GM21526 (cell line): ENCODE measurements at regions not wholly inside any gene's neighbourhood (a gene's known extent, or its start where the extent isn't known, plus 50 kb on each side); places are given as distances from the start of the nearest gene placed in this dataset.

Experiments used
- ATAC-seq: cut with Tn5 transposase; IDR thresholded peaks from one replicate; pipeline ENCODE4 v1.9.1; 2021; ENCODE audit warnings: moderate library complexity; ENCODE audit not compliant: unreplicated experiment, low FRiP score

DNA sequence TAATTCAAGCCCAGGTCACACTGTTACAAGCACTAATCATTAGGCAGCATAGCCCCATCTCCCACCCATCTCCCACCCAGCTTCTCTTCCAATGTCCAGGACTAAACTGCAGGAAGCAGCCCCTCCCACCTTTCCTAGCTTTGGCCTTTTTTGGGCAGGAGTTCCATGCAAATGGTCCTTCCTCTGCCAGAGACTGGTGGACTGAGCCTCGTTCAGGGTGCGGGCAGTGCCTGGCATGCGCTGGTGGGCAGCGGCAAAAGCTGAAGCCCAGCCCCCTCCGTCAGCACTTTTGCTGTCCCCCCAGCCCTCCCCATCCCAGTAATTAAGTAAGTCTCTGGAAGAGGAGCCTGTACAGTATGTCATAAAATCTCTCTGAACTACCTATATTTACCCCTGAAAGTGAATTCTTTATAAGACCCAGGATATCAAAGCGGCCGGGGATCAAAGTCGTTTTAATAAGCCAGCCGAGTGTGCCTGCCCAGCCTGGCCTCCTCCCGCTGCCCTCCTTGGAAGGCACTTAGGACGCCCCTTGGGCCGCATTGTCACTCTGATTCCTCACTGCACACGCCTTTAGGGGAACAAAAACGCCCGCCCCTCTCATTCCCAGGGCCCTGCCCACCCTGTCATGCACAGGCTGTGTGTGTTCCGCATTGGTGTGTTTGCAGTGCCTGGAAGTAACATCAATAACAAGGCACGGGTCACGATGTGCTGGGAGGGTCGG, 109.9 kb downstream of the IRX5 start:
- no peak for ATAC-seq

DNA sequence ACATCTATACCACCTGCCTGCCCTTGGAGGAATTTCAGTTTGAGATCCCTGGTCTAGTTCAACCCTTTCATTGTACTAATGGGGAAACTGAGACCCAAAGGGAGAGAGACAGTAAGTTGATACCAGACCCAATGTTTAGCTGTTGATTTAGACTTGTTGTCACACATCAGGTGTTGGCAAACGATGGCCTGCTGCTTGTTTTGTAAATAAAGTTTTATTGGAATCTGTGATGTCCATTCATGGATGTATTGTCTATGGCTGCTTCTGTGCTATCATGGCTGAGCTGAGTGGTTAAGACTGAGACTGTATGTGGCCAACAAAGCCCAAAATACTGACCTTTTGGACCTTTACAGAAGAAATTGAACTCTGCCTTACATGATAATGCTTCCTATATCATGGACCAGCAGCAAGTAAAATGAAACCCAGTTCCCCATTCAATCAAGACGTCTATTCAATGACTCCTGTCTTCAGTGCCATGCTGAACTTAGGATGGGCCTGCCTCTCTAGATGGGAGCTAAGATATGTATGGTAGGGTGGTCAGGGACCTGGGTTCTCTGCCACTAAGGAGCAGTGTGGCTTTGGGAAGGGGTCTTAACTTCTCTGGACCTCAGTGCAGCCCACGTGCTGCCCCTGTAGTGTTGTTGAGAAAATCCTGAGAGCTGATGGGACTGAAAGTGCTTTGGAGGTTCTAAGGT, 111.0 kb downstream of the IRX5 start:
- no peak for ATAC-seq

DNA sequence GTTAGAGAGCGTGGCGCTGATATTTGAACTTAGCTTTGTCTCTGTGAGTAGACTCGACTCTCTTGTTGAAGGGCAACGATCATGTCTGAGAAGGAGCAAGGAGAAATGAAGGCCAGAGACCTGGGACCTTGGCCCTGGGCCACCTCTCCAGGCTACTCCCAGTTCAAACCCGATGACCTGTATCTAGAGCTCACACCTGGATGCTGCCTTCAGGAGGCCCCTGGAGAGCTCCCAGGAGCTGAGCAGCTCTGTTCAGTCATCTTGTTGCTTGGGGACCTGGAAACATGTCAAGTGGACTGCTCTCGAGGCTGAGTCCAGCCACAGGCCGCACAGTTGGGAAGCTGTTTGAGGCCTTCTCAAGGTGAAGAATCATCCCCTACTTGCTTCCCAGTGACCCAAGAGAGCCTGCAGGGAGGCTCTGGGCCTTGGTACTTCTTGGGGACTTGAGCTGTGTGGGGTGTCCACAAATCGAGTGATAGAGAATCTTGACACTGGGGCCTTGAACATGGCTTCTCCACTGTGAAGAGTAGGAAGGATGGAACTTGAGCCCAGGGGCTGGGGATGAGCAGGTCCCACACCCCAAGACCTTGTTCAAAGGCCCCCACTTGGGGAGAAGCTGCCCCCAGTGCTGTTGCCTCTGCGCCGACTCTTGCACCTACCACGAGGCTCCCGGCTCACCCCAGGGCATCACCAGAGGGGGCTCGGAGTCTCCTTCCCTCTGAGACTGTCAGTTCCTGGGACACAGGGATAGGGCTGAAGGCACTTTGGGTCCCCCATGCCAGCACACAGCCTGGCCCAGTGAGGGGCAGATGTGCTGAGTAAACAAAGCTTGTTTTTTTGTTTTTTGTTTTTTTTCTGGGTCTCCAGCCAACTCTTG, 112.1 kb downstream of the IRX5 start:
- ATAC-seq, result no peak

DNA sequence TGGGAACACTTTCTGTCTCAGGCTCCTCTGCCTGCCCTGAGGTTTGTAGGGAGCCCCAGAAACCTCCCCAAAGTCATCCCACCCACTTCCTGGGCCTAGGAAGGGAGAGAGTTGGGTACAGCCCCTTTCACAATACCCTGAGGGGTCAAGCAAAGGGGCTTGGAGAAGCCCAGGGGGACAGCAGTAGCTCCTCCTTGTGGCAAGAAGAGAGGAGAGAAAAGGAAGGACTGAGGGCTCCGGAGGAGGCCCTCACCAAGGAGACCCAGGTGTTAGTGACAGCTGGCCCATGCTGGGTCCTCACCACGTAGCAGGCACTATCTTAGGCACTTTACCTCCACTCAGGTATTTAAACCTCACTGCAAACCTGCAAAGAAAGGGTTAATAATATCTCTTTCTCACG, 112.8 kb downstream of the IRX5 start:
- no peak for ATAC-seq

DNA sequence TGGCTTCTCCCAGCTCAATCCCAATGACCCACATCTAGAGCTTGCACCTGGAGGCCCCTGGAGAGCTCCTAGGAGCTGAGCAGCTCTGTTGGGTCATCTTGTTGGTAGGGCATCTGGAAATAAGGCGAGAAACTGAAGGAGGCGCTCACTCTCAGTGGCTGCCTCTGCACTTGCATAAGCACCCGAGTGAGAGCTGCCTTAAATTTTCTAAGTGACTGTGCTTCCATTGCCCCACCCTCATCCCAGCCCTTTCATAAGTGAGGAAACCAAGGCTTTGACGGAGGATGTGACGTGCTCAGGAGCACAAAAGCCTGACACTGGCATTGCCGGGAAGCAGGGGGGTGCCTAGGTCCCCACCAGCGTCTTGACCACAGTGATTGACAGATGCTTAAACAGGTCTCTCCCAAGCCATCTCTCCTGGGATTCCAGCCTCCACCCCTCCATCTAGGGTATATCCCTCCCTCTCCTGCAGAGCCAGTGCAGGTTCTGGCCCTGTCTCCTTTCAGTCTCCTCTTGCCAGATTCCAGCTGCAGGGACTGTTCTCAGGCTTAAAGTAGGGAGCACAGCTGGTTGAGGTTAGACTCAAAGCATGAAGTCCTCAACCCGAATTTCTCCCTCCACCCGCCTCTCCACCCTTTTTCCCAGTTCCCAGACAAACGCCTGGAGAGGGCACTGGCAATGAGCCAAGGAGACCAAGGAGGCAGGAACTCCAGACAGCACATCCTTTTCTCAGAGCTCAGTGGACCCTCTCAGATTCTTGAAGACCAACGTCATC, 113.7 kb downstream of the IRX5 start:
- ATAC-seq, result no peak

DNA sequence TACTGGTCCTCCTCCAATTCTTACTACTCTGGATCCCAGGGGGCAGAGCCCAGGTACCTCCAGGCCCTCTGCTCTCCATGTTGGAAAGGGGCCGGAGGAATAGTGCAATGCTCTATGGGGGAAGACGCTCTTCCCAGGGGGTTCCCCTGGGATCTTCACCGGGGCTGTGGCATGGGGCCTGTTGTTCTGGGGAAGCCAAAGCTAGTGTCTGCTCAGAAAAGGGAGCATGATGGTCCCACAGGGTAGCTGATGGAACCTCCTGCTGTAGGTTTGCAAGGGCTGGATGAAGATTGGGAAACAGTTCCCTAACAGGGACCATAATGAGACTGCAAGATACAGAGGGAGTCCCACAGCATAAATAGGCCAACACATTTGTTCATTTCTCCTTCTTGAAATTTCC, 114.7 kb downstream of the IRX5 start:
- no peak for ATAC-seq

DNA sequence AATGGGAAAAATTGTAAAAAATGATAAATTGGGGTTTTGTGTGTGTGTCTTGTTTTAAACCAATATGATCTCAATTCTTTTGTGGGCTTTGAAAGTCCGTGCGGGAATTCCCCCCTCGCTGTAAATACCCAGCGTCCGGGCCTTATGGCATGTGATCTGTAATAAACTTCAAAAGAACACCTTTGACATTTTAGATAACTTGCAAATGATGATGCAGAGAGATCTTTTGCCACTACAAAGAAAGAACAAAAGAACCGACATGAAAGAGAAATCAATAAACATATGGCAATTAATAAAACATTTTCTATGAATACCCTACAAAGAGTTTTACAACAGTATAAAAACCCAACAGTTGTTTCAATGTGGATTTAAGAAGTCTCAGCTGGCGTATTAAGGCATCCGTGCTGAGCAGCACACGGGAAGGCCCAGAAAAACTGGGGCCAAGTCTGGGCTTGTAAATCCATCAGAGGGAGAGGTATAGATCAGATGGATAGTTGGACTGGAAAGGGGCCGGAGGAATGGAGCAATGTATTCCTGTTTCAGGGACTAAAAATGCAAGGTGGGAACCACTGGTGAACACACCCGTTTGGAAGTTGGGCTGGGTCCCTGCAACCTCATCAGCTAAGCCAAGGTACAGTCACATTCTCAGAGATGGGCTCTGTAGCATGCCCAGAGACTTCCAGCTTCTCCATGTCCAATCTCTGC, 115.2 kb downstream of the IRX5 start:
- ATAC-seq, result no peak

DNA sequence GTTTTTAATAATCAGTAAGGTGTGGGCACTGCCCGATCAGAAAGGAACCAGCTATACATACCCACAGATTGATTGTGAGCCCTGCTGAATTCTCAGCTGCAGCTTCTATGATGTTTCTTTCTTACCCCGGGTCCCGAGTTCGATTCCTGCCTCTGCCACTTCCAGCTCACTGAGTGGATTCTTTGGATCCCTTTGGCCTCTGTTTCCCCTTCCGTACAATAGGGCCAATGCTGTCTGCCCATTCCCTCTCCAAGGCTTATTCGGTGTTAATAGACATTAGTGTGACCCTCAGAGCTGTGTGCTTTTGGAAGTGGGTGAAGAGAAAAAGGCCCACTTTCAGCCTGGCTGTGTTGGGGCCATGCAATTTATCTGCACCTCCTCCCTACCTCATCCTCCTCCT, 115.8 kb downstream of the IRX5 start:
- ATAC-seq, result no peak

DNA sequence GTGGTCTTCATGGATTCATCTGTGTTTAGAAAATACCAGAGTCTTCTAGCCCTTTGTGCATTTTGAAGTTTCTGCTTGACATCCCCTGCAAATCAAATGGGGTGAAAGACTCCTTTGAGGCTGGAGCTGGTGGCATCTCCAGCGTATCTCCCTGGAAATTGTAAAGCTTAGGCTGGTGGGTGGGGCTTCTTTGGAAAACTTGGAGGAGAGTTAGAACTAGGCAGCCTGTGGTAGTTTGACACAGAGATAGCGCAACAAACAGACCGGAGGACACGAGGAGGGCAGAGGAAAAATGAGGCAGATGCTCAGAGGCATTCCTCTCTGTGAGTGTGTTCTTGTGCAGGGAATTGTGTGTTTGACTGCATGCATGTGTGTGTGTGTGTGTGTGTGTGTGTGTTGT, 116.3 kb downstream of the IRX5 start:
- no peak for ATAC-seq

DNA sequence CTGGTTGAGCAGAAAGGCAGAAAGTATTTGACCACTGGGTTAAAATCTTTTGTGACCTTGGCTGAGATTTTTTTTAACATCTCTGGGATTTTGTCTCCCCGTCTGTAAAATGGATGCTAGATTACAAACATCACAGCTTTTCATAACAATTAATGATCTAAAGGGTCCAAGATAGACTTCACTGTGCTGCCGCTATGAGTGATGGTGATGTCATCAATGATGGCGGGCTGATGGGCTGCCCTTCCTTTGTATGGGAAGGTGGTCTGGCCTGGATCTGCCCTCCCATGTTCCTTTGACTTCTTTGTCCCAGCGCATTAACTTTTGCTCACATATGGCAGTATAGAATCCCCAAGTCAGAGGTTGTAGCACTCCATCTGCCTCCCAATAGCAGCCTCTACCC, 116.7 kb downstream of the IRX5 start:
- ATAC-seq, result no peak

DNA sequence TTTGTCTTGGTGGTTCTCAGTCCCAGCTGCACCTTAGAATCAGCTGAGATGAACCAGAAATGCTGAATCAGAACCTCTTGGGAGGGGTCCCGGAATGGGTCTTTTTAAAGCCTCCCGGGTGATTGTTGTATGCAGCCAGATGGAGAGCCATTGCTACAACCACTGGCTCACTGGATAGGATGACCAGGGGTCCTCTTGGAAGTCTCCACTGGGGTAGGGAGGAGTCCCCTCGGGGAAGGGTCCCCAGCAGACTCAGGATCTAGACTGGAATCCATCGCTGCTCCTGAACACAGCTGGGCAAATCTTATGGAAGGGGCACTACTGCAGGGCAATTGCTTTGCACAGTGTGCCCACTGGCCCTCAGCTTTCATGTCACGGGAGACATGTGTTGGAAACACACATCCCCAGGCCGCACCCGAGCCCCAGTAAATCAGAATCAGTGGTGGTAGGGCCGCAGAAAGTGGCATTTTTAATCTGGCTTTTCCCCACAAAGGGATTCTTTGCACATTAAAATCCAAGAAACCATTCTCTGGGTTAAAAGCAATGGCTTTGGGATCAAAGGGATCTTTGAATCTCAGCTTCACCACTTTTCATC, 117.3 kb downstream of the IRX5 start:
- ATAC-seq, result no peak

DNA sequence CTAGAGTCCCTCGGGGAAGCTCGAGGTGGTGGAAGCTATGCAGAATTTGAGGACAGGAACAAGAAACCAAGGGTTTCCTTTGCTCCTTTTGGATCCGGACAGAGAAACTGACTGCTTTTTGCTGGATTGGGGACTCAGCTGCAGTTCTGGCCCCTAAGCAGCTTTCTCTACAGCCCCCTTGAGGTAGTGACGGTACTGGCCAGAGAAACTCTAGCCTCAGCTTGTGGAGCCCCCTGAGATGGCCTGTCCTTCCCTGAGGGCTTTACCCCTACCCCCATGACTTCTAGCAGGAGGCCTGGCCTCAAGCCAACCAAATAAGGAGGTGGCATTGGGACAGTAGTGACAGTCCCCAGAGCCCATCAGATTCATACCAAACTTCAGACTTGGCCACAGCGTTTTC, 118.1 kb downstream of the IRX5 start:
- ATAC-seq, result no peak

DNA sequence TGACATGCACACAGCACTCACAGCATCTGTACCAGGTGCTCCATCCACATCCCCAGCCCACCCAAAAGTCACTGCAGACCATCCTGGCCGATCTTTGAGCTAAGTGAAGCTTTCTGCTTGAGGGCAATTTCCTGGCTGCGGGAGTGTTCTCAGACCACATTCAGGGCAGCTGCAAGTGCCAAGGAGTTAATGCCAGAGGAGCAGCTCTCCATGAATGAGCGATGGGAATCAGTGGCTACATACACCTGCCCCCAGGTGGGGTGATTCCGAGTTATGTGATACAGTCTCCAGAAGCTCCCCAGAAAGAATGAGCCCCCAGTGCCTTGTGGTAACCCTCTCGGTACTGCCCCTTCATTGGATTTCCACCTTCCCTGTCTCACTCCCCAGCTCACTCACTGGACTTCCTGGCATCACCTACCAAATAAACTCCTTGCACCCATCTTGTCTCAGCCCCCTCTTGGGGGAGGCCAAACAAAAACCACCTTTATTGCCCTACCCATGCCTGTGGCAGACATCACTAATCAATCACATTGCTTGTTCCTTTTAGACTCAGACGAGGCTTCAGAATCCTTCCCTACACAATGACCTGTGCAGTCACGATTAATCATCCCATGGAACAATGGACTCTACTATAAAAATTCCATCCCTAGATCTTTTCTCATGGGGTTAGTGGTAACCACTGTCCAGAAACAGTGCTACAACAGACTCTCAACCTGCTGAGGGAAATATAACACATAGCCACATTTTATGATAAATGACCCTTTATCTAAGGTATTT, 121.1 kb downstream of the IRX5 start:
- ATAC-seq, result no peak

DNA sequence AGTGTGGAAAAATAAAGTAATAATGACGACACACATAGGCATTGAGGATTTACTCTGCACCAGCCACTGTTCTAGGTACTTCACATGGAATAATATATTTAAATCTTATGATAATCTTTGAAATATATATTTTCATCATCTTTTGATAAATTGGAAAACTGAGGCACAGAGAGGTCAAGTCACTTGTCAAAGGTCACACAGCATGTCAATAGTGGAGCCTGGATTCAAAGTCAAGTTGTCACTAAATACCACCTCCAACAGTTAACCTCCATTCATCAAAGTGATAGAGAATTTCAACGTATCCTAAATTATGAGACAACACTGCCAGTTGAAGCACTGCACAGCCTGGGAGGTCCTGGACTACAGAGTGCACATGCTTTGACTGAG, 121.7 kb downstream of the IRX5 start:
- ATAC-seq, result no peak

DNA sequence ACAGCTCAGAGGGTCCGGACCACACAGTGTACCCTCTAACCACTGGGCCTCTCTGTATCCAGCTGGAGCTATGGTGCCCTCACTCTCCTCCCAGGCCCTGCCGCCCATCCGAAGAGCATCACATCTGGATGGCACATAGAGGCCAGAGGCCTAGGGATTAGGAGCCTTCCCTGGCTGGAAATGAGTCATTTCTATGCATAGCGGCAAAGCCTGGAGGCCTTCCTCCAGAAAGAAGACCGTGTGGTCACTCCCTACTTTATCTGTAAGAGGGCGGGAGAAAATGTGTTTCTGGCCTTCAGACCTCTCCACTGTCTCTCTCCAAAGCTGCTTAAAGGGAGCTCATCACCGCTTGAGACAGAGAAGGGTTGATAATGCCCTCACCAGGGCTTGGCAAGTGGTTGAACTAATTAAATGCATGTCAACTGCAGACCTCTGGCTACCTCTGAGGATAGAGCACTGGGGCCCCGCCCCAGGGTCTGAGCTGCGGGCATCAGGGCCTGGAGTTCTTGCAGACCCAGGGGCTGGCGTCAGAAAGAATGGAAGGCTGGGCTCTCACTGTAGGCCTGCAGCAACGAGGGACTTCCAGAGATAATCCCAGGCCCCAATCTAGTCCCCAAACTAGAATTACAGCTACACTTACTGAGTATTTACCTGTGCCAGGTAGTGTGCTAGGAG, 122.2 kb downstream of the IRX5 start:
- ATAC-seq, result no peak

DNA sequence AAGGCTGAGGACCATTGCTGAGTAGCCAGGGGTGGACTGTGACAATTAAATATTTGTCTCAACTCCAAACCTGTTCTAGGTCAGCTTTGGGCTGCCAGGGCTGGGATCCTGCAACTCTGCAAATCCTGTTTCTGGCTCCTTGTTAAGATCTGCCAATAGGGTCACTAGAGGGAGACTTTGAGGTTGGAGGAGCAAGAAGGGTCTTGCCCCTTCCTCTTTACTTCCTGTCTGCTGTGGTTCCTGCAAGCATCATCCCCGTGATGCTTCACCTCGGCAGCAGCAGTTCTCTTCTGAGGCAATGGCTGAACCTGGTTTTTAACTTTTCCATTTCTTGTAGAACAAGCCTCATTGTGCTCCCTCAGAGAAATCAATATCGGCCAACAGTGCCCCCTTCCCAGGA, 124.6 kb downstream of the IRX5 start:
- no peak for ATAC-seq

DNA sequence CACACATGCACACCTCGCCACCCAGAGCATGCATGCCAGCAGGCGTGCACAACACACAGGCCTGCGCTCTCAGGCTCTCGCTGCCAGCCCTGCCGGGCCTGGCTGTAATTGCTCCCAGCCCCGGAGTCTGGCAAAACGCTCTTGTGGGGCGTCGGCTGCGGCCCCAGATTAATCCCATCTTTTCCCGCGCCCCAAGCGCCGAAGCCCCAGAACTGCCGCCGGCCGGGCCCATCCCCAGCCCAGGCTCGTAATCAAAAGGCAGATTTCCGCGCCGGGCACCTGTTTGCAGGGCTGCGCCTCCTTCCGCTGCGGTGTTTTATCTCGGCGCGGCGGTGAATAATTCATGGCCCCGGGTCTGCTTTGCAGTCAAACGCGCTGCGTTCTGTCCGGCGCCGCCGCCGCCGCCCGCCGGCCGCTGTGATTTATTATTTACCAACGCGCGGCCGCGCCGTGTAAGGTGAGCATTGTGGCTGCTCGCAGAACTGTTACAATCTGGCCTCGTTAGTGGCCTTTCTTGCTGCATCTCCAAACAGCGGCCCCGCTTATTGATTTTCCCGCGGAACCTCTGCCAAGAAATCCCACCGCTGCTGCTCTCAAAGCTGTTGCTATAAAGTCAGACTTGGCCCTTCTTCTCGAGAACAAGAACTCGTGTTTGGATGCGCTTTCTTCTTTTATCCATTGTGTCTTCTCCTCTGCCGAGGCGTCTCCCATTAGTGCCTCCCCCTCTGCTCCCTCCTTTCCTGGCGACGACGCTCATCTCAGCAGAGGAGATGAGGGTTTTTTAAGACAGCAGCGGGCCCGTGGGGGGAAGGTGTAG, 126.1 kb downstream of the IRX5 start:
- ATAC-seq, result no peak

DNA sequence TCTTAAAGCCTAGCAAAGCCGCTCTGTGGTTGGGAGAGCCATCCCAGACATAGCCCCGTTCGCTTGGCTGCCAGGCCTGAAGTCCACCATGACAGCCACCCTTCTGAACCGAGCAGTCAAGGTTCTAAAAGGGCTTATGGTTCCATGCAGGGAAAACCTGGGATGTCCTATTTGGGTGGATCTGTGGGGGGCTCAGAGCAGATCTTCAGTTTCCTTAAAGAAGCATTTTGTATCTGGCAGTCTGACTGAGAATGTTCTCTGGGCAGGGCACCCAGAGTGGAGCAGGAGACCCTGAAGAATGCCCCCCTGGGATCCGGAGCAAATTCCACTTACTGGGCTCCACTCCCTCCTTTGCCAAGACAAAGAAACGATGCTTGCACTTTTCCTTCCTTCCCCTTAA, 127.2 kb downstream of the IRX5 start:
- no peak for ATAC-seq
